Left ventricle myocardium inferior (tissue), 1 donor: ENCODE measurements at regions not wholly inside any gene's neighbourhood (a gene's known extent, or its start where the extent isn't known, plus 50 kb on each side); places are given as distances from the start of the nearest gene placed in this dataset.

Experiments used
- DNase-seq: peaks from one replicate; pipeline ENCODE4 v3.0.0-alpha.2; 2020
- H3K27ac ChIP-seq: fragments of 200-600 bp; replicated peaks from 2 replicates; pipeline ENCODE4 v1.8.0; 2021
- H3K27me3 ChIP-seq: fragments of 200-600 bp; 2 replicates; pipeline ENCODE4 v1.8.0; 2021; ENCODE audit warnings: low read depth
- H3K36me3 ChIP-seq: fragments of 200-600 bp; 2 replicates; pipeline ENCODE4 v1.8.0; 2021
- H3K4me1 ChIP-seq: fragments of 200-600 bp; 2 replicates; pipeline ENCODE4 v1.8.0; 2021
- H3K4me3 ChIP-seq: fragments of 200-600 bp; 2 replicates; pipeline ENCODE4 v1.8.0; 2021; ENCODE audit warnings: mild to moderate bottlenecking, moderate library complexity
- H3K9me3 ChIP-seq: fragments of 200-600 bp; replicated peaks from 2 replicates; pipeline ENCODE4 v1.8.0; 2021
- intact Hi-C: fragments of 100-400 bp; cut with micrococcal nuclease; formaldehyde crosslinking; loops from one replicate; pipeline ENCODE4 v1.11.0; 2022
- TF ChIP-seq, protein P1 (sequence below): fragments of 200-600 bp; IDR thresholded peaks from 2 replicates; pipeline ENCODE4 v1.8.0; 2021; ENCODE audit warnings: antibody characterized with exemption, mild to moderate bottlenecking, borderline replicate concordance
- donor health status: DM: no; HTN: yes; CAD: no; lungs with severe emphysema.

DNA sequence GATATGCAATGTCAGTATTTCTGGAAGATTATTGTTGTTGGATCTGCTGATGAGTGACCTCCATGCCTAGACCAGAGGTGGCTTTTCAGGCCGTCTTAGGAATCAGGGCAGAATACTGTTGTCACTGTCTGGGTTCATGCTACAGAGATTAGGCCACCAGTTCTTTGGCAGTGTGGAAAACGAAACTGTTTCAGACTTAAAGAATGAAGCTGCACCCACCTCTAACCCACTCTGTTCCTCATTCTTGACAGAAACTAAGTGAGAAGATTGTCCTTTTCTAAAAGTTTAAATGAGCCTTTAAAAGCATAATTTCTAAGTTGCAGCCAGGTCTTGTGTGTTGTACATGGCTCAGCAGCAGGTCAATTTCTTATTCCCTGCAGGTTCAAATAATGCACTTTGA is 444.3 kb downstream of the ENC1 start:
- no peaks in the 10 kb centered on the region for H3K36me3 ChIP-seq
- peaks cover 31% of the 10 kb centered on the region for H3K4me1 ChIP-seq
- H3K9me3 ChIP-seq, result no peaks in the 10 kb centered on the region
- no peaks in the 10 kb centered on the region for H3K27me3 ChIP-seq
- intact Hi-C loops, result no loop called here
- TF ChIP-seq, protein P1, sequence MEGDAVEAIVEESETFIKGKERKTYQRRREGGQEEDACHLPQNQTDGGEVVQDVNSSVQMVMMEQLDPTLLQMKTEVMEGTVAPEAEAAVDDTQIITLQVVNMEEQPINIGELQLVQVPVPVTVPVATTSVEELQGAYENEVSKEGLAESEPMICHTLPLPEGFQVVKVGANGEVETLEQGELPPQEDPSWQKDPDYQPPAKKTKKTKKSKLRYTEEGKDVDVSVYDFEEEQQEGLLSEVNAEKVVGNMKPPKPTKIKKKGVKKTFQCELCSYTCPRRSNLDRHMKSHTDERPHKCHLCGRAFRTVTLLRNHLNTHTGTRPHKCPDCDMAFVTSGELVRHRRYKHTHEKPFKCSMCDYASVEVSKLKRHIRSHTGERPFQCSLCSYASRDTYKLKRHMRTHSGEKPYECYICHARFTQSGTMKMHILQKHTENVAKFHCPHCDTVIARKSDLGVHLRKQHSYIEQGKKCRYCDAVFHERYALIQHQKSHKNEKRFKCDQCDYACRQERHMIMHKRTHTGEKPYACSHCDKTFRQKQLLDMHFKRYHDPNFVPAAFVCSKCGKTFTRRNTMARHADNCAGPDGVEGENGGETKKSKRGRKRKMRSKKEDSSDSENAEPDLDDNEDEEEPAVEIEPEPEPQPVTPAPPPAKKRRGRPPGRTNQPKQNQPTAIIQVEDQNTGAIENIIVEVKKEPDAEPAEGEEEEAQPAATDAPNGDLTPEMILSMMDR, result no peak
- no peak overlapping the region for H3K27ac ChIP-seq
- H3K4me3 ChIP-seq, result no peak overlapping the region
- no peak for DNase-seq

DNA sequence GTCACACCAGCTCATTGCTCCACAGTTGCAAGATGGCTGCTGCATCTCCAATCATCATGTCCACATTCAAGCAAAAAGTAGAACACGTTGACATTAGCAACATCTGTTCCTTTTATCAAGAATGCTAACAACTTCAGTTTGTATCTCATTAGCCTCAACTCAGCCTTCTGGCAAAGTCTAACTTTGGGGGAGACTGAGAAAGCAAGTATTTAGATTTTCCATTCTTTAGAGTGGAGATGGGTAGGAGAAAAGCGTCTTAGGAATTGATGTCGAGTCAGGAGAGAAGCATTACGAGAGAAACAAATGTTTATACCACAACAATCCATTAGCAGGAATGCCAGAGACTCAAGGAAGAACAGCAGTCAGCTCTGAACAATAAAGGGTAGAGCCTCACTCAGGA is 446.3 kb downstream of the ENC1 start:
- H3K4me1 ChIP-seq, result peaks cover 11% of the 10 kb centered on the region
- H3K36me3 ChIP-seq, result no peaks in the 10 kb centered on the region
- intact Hi-C loops, result no loop called here
- H3K27me3 ChIP-seq, result no peaks in the 10 kb centered on the region
- H3K9me3 ChIP-seq, result peaks cover 5% of the 10 kb centered on the region
- H3K27ac ChIP-seq, result no peak overlapping the region
- no peak for DNase-seq
- TF ChIP-seq, protein P1, result no peak
- no peak overlapping the region for H3K4me3 ChIP-seq

DNA sequence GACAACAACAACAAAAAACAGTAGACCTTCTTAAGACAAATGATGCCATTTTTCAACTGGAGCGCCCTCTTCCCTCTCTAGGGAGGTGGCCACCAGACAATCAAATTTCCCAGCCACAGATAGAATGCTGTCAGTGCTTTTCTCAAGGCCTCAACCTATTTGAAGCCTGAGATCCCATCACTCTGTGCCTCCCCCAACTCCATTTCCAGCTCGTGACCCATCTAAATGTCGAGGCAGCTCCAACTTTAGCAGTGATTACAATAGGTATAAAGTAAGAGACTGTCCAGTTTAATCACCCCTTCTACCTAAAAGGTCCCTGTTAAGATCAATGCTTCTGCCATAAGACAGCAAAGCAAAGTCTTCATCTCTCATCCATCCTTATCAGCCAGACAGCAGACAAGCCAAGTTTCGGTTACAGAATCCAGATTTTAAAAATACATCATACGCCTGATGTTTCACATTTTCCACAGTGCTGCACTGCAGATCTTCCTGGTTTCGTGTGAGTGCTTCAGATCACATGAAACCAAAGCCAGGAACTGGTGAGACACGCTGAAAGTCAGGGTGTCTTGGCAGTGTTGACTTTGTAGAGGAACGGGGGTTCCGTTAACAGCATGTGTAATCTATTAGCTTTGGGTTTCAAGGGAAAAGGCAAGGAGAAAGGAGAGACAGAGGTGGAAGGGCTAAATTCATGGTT is 447.8 kb downstream of the ENC1 start:
- peaks cover 14% of the 10 kb centered on the region for H3K9me3 ChIP-seq
- no peak overlapping the region for H3K4me3 ChIP-seq
- H3K27ac ChIP-seq, result peak overlapping the region; percentile 47
- peaks cover 4% of the 10 kb centered on the region for H3K4me1 ChIP-seq
- no peaks in the 10 kb centered on the region for H3K27me3 ChIP-seq
- intact Hi-C loops, result no loop called here
- DNase-seq, result no peak
- TF ChIP-seq, protein P1, result no peak
- no peaks in the 10 kb centered on the region for H3K36me3 ChIP-seq

DNA sequence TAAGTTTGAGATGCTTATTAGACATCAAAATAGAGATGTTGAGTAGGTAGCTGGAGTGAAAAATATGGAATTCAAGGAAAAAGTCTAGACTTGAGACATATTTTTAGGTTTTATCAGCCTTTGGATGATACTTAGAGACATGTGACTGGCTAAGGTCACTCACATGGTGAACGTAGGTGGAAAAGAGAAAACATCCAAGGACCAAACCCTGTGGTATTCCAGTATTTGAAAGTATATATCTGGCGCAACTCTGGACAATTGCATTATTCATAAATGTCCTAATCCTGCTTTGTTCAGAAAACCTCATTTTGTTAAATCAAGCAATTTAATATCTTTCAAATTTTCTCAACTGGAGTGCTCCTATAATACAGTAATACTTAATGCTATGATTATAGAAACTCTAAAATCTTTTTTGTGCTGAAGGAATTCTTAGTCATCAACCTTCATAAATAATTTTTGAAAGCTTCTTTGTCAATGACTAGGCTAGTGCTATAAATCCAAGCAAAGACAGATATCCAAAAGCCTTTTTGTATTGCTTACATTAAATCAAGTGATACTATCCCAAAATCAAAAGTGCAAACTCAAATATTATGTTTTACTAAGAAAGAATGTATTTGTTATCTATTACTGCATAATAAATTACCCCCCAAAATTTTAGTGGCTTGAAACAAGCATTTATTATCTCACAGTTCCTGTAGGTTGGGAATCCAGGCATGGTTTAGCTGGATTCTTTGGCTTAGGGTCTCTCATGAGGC is 452.0 kb downstream of the ENC1 start:
- no peaks in the 10 kb centered on the region for H3K27me3 ChIP-seq
- no peaks in the 10 kb centered on the region for H3K36me3 ChIP-seq
- no peak overlapping the region for H3K27ac ChIP-seq
- TF ChIP-seq, protein P1, result no peak
- peaks cover 24% of the 10 kb centered on the region for H3K4me1 ChIP-seq
- DNase-seq, result no peak
- no peak overlapping the region for H3K4me3 ChIP-seq
- peaks cover 14% of the 10 kb centered on the region for H3K9me3 ChIP-seq
- intact Hi-C loops, result no loop called here

DNA sequence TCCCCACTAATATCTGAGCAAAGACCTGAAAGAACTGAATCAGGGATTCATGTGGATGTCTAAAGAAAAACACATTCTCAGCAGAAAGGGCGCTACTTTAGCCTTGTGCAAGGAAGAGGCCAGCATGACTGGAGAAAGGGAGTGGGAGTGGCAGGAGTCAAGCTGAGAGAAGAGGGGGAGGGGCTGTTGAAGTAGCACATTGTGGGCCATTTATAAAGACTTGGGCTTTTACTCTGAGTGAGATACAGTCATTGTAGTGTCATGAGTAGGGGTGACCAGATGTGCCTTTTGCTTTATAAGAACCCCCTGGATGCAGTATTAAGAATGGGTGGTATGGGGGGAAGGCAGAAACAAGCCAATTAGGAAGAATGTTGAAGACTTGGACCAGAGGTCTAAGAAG is 452.8 kb downstream of the ENC1 start:
- TF ChIP-seq, protein P1, result no peak
- peaks cover 14% of the 10 kb centered on the region for H3K9me3 ChIP-seq
- intact Hi-C loops, result no loop called here
- DNase-seq, result no peak
- H3K27me3 ChIP-seq, result no peaks in the 10 kb centered on the region
- no peaks in the 10 kb centered on the region for H3K36me3 ChIP-seq
- H3K4me1 ChIP-seq, result peaks cover 24% of the 10 kb centered on the region
- H3K27ac ChIP-seq, result no peak overlapping the region
- H3K4me3 ChIP-seq, result no peak overlapping the region
